ENCODE measurements at regions not wholly inside any gene's neighbourhood (a gene's known extent, or its start where the extent isn't known, plus 50 kb on each side); places are given as distances from the start of the nearest gene placed in this dataset.

- H3K36me3 ChIP-seq (ENCODE audit: insufficient read depth), result no peaks in the 10 kb centered on the region
- Mint-ChIP-seq H3K4me1 (no peaks in the 10 kb centered on the region), H3K27ac (no peak overlapping the region), H3K4me3 (no peak overlapping the region), H3K9me3 (peaks cover 7% of the 10 kb centered on the region; the same call in 1 of the 3 replicates), H3K36me3 (ENCODE audit: low read depth) (no peaks in the 10 kb centered on the region), H3K27me3 (ENCODE audit: insufficient read depth, low read depth, poor library complexity) (peaks cover 6% of the 10 kb centered on the region)
- TF ChIP-seq ZNF114 (CRISPR knock-in tag; IDR thresholded peaks at IDR 0.05) (no peak), NANOG (IDR thresholded peaks at IDR 0.05; ENCODE audit: borderline replicate concordance) (no peak), EZH2 (IDR thresholded peaks at IDR 0.05; ENCODE audit: low read depth, unreplicated experiment) (no peak), ZNF331 (CRISPR knock-in tag; IDR thresholded peaks at IDR 0.05; ENCODE audit: low read depth) (no peak), CTCF (conservative IDR thresholded peaks at IDR 0.05; ENCODE audit: low read depth in 2 of 2) (no peak), EZH2phosphoT487 (IDR thresholded peaks at IDR 0.05; ENCODE audit: unreplicated experiment) (no peak), STAT1 (IDR thresholded peaks at IDR 0.05; ENCODE audit: unreplicated experiment) (no peak), ETS1 (IDR thresholded peaks at IDR 0.05) (no peak), POLR2AphosphoS5 (IDR thresholded peaks at IDR 0.05; ENCODE audit: low read depth) (no peak)
- TF ChIP-seq, protein P1, sequence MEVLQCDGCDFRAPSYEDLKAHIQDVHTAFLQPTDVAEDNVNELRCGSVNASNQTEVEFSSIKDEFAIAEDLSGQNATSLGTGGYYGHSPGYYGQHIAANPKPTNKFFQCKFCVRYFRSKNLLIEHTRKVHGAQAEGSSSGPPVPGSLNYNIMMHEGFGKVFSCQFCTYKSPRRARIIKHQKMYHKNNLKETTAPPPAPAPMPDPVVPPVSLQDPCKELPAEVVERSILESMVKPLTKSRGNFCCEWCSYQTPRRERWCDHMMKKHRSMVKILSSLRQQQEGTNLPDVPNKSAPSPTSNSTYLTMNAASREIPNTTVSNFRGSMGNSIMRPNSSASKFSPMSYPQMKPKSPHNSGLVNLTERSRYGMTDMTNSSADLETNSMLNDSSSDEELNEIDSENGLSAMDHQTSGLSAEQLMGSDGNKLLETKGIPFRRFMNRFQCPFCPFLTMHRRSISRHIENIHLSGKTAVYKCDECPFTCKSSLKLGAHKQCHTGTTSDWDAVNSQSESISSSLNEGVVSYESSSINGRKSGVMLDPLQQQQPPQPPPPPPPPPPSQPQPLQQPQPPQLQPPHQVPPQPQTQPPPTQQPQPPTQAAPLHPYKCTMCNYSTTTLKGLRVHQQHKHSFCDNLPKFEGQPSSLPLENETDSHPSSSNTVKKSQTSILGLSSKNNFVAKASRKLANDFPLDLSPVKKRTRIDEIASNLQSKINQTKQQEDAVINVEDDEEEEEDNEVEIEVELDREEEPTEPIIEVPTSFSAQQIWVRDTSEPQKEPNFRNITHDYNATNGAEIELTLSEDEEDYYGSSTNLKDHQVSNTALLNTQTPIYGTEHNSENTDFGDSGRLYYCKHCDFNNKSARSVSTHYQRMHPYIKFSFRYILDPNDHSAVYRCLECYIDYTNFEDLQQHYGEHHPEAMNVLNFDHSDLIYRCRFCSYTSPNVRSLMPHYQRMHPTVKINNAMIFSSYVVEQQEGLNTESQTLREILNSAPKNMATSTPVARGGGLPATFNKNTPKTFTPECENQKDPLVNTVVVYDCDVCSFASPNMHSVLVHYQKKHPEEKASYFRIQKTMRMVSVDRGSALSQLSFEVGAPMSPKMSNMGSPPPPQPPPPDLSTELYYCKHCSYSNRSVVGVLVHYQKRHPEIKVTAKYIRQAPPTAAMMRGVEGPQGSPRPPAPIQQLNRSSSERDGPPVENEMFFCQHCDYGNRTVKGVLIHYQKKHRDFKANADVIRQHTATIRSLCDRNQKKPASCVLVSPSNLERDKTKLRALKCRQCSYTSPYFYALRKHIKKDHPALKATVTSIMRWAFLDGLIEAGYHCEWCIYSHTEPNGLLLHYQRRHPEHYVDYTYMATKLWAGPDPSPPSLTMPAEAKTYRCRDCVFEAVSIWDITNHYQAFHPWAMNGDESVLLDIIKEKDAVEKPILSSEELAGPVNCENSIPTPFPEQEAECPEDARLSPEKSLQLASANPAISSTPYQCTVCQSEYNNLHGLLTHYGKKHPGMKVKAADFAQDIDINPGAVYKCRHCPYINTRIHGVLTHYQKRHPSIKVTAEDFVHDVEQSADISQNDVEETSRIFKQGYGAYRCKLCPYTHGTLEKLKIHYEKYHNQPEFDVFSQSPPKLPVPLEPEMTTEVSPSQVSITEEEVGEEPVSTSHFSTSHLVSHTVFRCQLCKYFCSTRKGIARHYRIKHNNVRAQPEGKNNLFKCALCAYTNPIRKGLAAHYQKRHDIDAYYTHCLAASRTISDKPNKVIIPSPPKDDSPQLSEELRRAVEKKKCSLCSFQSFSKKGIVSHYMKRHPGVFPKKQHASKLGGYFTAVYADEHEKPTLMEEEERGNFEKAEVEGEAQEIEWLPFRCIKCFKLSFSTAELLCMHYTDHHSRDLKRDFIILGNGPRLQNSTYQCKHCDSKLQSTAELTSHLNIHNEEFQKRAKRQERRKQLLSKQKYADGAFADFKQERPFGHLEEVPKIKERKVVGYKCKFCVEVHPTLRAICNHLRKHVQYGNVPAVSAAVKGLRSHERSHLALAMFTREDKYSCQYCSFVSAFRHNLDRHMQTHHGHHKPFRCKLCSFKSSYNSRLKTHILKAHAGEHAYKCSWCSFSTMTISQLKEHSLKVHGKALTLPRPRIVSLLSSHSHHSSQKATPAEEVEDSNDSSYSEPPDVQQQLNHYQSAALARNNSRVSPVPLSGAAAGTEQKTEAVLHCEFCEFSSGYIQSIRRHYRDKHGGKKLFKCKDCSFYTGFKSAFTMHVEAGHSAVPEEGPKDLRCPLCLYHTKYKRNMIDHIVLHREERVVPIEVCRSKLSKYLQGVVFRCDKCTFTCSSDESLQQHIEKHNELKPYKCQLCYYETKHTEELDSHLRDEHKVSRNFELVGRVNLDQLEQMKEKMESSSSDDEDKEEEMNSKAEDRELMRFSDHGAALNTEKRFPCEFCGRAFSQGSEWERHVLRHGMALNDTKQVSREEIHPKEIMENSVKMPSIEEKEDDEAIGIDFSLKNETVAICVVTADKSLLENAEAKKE (CRISPR knock-in tag; IDR thresholded peaks at IDR 0.05), result no peak
- TF ChIP-seq, protein P2, sequence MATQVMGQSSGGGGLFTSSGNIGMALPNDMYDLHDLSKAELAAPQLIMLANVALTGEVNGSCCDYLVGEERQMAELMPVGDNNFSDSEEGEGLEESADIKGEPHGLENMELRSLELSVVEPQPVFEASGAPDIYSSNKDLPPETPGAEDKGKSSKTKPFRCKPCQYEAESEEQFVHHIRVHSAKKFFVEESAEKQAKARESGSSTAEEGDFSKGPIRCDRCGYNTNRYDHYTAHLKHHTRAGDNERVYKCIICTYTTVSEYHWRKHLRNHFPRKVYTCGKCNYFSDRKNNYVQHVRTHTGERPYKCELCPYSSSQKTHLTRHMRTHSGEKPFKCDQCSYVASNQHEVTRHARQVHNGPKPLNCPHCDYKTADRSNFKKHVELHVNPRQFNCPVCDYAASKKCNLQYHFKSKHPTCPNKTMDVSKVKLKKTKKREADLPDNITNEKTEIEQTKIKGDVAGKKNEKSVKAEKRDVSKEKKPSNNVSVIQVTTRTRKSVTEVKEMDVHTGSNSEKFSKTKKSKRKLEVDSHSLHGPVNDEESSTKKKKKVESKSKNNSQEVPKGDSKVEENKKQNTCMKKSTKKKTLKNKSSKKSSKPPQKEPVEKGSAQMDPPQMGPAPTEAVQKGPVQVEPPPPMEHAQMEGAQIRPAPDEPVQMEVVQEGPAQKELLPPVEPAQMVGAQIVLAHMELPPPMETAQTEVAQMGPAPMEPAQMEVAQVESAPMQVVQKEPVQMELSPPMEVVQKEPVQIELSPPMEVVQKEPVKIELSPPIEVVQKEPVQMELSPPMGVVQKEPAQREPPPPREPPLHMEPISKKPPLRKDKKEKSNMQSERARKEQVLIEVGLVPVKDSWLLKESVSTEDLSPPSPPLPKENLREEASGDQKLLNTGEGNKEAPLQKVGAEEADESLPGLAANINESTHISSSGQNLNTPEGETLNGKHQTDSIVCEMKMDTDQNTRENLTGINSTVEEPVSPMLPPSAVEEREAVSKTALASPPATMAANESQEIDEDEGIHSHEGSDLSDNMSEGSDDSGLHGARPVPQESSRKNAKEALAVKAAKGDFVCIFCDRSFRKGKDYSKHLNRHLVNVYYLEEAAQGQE (IDR thresholded peaks at IDR 0.05; ENCODE audit: unreplicated experiment), result no peak
- H3K4me3 ChIP-seq, result no peak overlapping the region
- peaks cover 6% of the 10 kb centered on the region; the same call in 1 of the 2 replicates for H3K9me2 ChIP-seq (ENCODE audit: insufficient read depth)
- no peak overlapping the region for H3K4me2 ChIP-seq
- no peak overlapping the region for H2AFZ ChIP-seq
- no peaks in the 10 kb centered on the region for H3K27me3 ChIP-seq (ENCODE audit: insufficient read depth)
- DNase-seq (ENCODE audit: low spot score) (no peak), ATAC-seq (no peak)
- H3K4me1 ChIP-seq (ENCODE audit: insufficient read depth), result no peaks in the 10 kb centered on the region
- no peaks in the 10 kb centered on the region for H4K20me1 ChIP-seq (replicated peaks; ENCODE audit: insufficient read depth)
- H3K27ac ChIP-seq (ENCODE audit: low read depth), result no peak overlapping the region
- H3K79me2 ChIP-seq (replicated peaks; ENCODE audit: insufficient read depth), result no peaks in the 10 kb centered on the region
- H3F3A ChIP-seq (replicated peaks; ENCODE audit: low read depth), result no peaks in the 10 kb centered on the region
Measured at GRCh38 chr14:71863766-71864165, 68.5 kb upstream of the RGS6 start.

All from GM23338 (cell line).